Glomerular visceral epithelial cell (primary cell): ENCODE measurements at regions not wholly inside any gene's neighbourhood (a gene's known extent, or its start where the extent isn't known, plus 50 kb on each side); places are given as distances from the start of the nearest gene placed in this dataset.
"Not testable (repeated sequence)": the region's sequence is repeated elsewhere in the genome, so short reads cannot be mapped to it uniquely, and the experiment has no call there.

ENCODE experiments used
- DNase-seq: peaks from one replicate; pipeline ENCODE4 v3.0.0-alpha.2; 2016; ENCODE audit errors: extremely low spot score

- peak; percentile 12 for DNase-seq
Observed at GRCh38 chr15:21261965-21262850, 178.1 kb downstream of the POTEB3 start.

GRCh38 chr15:21261396-21261964 is 178.8 kb downstream of the POTEB3 start:
- DNase-seq = no peak

DNA sequence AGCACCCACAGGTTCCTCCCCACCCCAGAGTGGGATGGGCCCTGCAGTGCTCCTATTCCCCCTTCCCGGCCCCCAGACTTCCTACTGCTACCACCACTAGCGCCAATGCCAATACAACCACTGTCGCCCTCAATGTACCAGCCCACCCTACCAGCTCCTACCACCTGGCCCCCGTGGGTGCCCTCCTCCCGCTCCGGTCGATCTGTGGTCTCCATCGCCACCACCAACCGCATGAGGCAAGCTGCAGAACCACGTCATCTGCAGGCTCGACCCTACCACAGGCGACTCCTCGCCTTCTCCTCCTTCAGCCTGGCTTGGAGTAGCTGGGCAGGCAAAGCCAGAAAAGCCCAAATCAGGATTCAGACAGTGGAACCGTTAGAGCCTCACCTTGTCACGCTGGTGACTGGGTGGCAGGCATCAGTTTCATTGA is 179.3 kb downstream of the POTEB3 start:
- peak; percentile 3 for DNase-seq

DNA sequence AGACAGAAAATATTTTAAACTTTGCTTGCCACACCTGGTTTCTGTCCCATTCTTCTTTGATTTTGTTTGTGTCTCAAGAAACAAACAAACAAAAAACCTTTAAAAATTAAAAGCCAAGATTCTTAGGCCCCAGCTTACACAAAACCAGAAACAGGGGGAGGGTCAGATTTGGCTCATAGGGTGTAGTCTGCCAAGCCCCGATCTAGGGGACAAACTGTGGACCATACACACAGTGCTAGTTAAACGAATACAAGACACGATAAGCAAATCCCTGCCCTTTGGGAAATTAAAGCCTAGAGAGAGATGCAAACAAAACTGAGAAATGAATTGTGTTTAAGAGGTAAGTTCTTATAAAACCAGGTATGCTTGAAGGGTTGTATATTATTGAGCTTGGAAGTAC is 181.7 kb downstream of the POTEB3 start:
- peak; percentile 1 for DNase-seq

- not testable (repeated sequence) for DNase-seq
Observed at GRCh38 chr15:21249508-21250019, 190.7 kb downstream of the POTEB3 start.
